ENCODE measurements at regions not wholly inside any gene's neighbourhood (a gene's known extent, or its start where the extent isn't known, plus 50 kb on each side); places are given as distances from the start of the nearest gene placed in this dataset.

DNA sequence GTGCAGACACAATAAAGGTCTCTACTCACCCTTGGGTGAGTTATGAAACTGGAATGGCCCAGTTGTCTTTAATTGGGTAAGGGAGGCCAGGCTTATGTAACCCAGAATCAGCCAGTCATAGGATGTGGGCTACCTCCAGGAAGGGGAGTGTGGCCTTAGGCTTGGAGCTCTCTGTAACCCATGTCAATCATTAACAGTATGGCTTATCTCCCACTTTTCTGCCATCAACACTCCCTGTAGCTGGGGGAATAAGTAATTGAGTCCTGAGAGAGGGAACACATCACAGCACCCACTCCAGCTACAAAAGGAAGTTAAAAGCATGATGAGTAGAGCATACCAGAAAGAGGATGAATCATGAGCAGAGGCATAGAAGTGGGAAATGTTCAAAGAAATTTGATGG, 327.0 kb upstream of the DUSP10 start:
- Histone ChIP-seq H3K4me2 (no peak overlapping the region), H4K20me1 (ENCODE audit: insufficient read depth) (no peaks in the 10 kb centered on the region), H3F3A (ENCODE audit: insufficient read depth, low read depth) (no peaks in the 10 kb centered on the region), H2AFZ (no peak overlapping the region), H3K4me1 (replicated peaks; ENCODE audit: insufficient read depth) (no peaks in the 10 kb centered on the region), H3K27ac (no peak overlapping the region), H3K36me3 (ENCODE audit: low read depth) (no peaks in the 10 kb centered on the region), H3K27me3 (ENCODE audit: insufficient read depth, low read depth) (no peaks in the 10 kb centered on the region), H3K9me2 (ENCODE audit: insufficient read depth) (no peaks in the 10 kb centered on the region), H3K79me2 (ENCODE audit: low read depth) (no peaks in the 10 kb centered on the region), H3K9me3 (ENCODE audit: insufficient read depth, low read depth) (peaks cover 11% of the 10 kb centered on the region; the same call in 1 of the 2 replicates), H3K4me3 (no peak overlapping the region)
- ChIA-PET CTCF (no interaction called here), POLR2A (ENCODE audit: unreplicated experiment) (no interaction called here)
- intact Hi-C loops (cut with micrococcal nuclease; ENCODE audit: unreplicated experiment): no loop called here
- BruUV-seq (replicated peaks): no TSS peak
- no peak for DNase-seq
- TF ChIP-seq, protein P1, sequence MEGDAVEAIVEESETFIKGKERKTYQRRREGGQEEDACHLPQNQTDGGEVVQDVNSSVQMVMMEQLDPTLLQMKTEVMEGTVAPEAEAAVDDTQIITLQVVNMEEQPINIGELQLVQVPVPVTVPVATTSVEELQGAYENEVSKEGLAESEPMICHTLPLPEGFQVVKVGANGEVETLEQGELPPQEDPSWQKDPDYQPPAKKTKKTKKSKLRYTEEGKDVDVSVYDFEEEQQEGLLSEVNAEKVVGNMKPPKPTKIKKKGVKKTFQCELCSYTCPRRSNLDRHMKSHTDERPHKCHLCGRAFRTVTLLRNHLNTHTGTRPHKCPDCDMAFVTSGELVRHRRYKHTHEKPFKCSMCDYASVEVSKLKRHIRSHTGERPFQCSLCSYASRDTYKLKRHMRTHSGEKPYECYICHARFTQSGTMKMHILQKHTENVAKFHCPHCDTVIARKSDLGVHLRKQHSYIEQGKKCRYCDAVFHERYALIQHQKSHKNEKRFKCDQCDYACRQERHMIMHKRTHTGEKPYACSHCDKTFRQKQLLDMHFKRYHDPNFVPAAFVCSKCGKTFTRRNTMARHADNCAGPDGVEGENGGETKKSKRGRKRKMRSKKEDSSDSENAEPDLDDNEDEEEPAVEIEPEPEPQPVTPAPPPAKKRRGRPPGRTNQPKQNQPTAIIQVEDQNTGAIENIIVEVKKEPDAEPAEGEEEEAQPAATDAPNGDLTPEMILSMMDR (conservative IDR thresholded peaks at IDR 0.05): no peak
- no peak for TF ChIP-seq EZH2 (IDR thresholded peaks at IDR 0.05; ENCODE audit: low read depth)

DNA sequence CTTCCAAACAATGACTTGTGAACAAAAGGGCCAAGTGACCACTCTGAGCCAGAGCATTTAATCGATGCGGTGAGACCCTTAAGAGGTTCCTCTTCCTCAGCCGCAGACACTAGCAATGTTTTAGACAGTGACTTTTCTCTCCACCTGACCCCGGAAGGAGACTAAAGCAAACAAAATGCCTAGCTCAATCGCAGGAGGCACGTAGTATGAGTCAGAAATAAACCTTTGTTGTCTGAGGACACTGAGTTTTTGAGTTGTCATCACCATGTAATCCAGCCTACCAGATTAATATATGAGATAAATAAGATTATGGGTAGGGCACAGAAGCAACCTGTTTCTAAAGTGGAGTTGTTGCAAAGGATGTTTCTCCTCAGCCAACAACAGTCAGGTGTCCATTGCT, 326.2 kb upstream of the DUSP10 start:
- Histone ChIP-seq H3K9me2 (ENCODE audit: insufficient read depth) (no peaks in the 10 kb centered on the region), H3K4me1 (replicated peaks; ENCODE audit: insufficient read depth) (no peaks in the 10 kb centered on the region), H3K4me3 (no peak overlapping the region), H2AFZ (no peak overlapping the region), H3K27ac (no peak overlapping the region), H3K4me2 (no peak overlapping the region), H3K9me3 (ENCODE audit: insufficient read depth, low read depth) (0 out of 2 replicates have a peak, but pooled peaks cover 11% of the 10 kb centered on the region), H3F3A (ENCODE audit: insufficient read depth, low read depth) (no peaks in the 10 kb centered on the region), H3K36me3 (ENCODE audit: low read depth) (no peaks in the 10 kb centered on the region), H4K20me1 (ENCODE audit: insufficient read depth) (no peaks in the 10 kb centered on the region), H3K79me2 (ENCODE audit: low read depth) (no peaks in the 10 kb centered on the region), H3K27me3 (ENCODE audit: insufficient read depth, low read depth) (no peaks in the 10 kb centered on the region)
- POLR2A ChIA-PET (ENCODE audit: unreplicated experiment): interaction anchor here (0.5 to 0.6 kb wide), 2 partner anchors 20 to 109 kb away, joined by 3 to 4 read pairs; no protein-coding TSS in a partner anchor
- DNase-seq: no peak
- BruUV-seq (replicated peaks): no TSS peak
- CTCF ChIA-PET: no interaction called here
- intact Hi-C loops (cut with micrococcal nuclease; ENCODE audit: unreplicated experiment): no loop called here
- TF ChIP-seq EZH2 (IDR thresholded peaks at IDR 0.05; ENCODE audit: low read depth): no peak
- TF ChIP-seq, protein P1 (conservative IDR thresholded peaks at IDR 0.05): no peak

DNA sequence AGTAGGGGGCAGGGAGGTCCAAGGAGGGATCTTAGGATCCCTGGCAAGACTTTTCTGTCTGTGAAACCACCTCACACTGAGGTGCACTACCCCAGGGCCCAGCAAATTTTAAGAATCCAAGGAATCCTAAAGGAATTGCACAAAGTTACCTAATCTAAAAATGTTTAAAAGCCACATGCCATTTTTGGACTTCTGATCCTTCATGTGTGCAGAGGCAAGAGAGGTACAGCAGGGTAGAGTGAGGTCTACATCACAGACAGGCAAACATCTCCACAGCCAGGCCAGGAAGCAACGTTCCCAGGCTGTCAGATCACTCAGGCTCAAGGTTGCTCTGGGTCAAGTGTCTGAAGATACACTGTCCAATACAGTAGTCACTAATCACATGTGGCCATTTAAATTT, 324.6 kb upstream of the DUSP10 start:
- H3K4me3 ChIP-seq: no peak overlapping the region
- no peak overlapping the region for H3K4me2 ChIP-seq
- H3K79me2 ChIP-seq (ENCODE audit: low read depth): no peaks in the 10 kb centered on the region
- H3K36me3 ChIP-seq (ENCODE audit: low read depth): no peaks in the 10 kb centered on the region
- intact Hi-C loops (cut with micrococcal nuclease; ENCODE audit: unreplicated experiment): no loop called here
- no peak for DNase-seq
- no peaks in the 10 kb centered on the region for H3K9me2 ChIP-seq (ENCODE audit: insufficient read depth)
- no peaks in the 10 kb centered on the region for H3K27me3 ChIP-seq (ENCODE audit: insufficient read depth, low read depth)
- H2AFZ ChIP-seq: no peak overlapping the region
- no peak overlapping the region for H3K27ac ChIP-seq
- no peaks in the 10 kb centered on the region for H4K20me1 ChIP-seq (ENCODE audit: insufficient read depth)
- BruUV-seq (replicated peaks): no TSS peak
- H3K4me1 ChIP-seq (replicated peaks; ENCODE audit: insufficient read depth): no peaks in the 10 kb centered on the region
- POLR2A ChIA-PET (ENCODE audit: unreplicated experiment): no interaction called here
- no peak for TF ChIP-seq EZH2 (IDR thresholded peaks at IDR 0.05; ENCODE audit: low read depth)
- TF ChIP-seq, protein P1 (conservative IDR thresholded peaks at IDR 0.05): no peak
- CTCF ChIA-PET: no interaction called here
- no peaks in the 10 kb centered on the region for H3F3A ChIP-seq (ENCODE audit: insufficient read depth, low read depth)
- 0 out of 2 replicates have a peak, but pooled peaks cover 11% of the 10 kb centered on the region for H3K9me3 ChIP-seq (ENCODE audit: insufficient read depth, low read depth)

Data from PC-9 (cell line).